Body of pancreas (tissue), 4 donors: ENCODE measurements at regions not wholly inside any gene's neighbourhood (a gene's known extent, or its start where the extent isn't known, plus 50 kb on each side); places are given as distances from the start of the nearest gene placed in this dataset.

Experiments
- CTCF ChIP-seq, 7 experiments: fragments of 450-650 bp in 4 of 7; fragments of 200-600 bp in 3 of 7; sonication (generic) in 3 of 7; IDR thresholded peaks; one replicate each; pipeline ENCODE4 v1.5.1; 2016 to 2019; ENCODE audit warnings: antibody characterized with exemption in 7 of 7
- POLR2A ChIP-seq, 3 donors: fragments of 450-650 bp; IDR thresholded peaks; one replicate each; pipeline ENCODE4 v1.6.1; 2016; ENCODE audit warnings: antibody characterized with exemption in 3 of 3, mild to moderate bottlenecking in 2 of 3

GRCh38 chr11:113626736-113627135 is 79.4 kb downstream of the TMPRSS5 start:
- TF ChIP-seq POLR2A (IDR thresholded peaks at IDR 0.05), result no peak
- TF ChIP-seq CTCF (IDR thresholded peaks at IDR 0.05), result no peak
